ENCODE measurements at regions not wholly inside any gene's neighbourhood (a gene's known extent, or its start where the extent isn't known, plus 50 kb on each side); places are given as distances from the start of the nearest gene placed in this dataset.
A peak's percentile ranks its signal among the peaks of the same experiment; 100 is the strongest.

DNA sequence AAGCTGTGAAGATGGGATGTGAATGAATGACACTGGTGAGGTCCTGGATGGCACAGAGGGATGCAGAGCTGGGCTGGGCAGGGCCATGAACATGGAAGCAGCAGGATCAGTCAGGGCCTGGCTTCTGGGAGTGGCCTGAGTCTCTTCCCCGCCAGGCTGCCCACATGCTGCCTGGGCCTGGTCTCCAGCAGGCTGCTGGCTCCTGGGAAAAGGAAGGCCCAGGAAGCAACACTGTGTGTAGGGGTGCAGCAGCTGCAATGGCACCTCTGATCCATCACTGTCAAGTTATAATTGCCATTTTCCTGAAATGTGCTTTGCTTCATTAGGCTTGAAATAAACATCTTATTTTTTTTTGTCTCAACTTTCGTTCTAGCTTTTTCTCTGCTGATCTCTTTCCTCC is 260.2 kb upstream of the N4BP1 start:
- DNase-seq (ENCODE audit: low read depth, low spot score): no peak
- Histone ChIP-seq H3K9me3 (ENCODE audit: control insufficient read depth, insufficient read depth, low read length) (peaks cover 8% of the 10 kb centered on the region), H3K27ac (ENCODE audit: low read depth, low read length) (no peak overlapping the region), H3K4me3 (ENCODE audit: low read depth, low read length) (no peak overlapping the region), H3K27me3 (ENCODE audit: control insufficient read depth, insufficient read depth, low read length) (no peaks in the 10 kb centered on the region)
- ChIA-PET CTCF (no interaction called here), POLR2A (no interaction called here)
- TF ChIP-seq, protein P1, sequence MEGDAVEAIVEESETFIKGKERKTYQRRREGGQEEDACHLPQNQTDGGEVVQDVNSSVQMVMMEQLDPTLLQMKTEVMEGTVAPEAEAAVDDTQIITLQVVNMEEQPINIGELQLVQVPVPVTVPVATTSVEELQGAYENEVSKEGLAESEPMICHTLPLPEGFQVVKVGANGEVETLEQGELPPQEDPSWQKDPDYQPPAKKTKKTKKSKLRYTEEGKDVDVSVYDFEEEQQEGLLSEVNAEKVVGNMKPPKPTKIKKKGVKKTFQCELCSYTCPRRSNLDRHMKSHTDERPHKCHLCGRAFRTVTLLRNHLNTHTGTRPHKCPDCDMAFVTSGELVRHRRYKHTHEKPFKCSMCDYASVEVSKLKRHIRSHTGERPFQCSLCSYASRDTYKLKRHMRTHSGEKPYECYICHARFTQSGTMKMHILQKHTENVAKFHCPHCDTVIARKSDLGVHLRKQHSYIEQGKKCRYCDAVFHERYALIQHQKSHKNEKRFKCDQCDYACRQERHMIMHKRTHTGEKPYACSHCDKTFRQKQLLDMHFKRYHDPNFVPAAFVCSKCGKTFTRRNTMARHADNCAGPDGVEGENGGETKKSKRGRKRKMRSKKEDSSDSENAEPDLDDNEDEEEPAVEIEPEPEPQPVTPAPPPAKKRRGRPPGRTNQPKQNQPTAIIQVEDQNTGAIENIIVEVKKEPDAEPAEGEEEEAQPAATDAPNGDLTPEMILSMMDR (IDR thresholded peaks at IDR 0.05; ENCODE audit: low read depth, low read length): no peak

DNA sequence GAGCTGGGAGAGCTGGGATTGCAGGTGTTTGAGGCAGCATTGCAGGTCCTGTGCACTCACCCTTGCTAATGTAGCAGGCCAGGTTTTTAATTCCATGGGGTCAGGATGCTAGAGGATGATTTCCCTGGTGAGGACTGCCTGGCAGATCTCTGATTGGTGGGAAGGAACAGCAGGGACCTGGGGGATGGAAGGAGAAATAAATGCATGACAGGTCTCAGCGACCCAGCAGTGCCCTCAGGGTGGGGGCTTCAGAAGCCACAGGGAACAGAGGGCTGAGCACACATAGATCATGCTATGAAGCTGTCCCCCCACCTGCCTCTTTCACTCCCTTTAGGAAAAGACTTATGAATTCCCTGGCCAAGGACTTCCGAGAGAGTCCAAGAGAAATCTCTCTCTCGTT is 255.5 kb upstream of the N4BP1 start:
- H3K27me3 ChIP-seq (ENCODE audit: control insufficient read depth, insufficient read depth, low read length): no peaks in the 10 kb centered on the region
- TF ChIP-seq, protein P1 (IDR thresholded peaks at IDR 0.05; ENCODE audit: low read depth, low read length): no peak
- DNase-seq (ENCODE audit: low read depth, low spot score): no peak
- peaks cover 8% of the 10 kb centered on the region for H3K9me3 ChIP-seq (ENCODE audit: control insufficient read depth, insufficient read depth, low read length)
- no peak overlapping the region for H3K27ac ChIP-seq (ENCODE audit: low read depth, low read length)
- CTCF ChIA-PET: no interaction called here
- H3K4me3 ChIP-seq (ENCODE audit: low read depth, low read length): no peak overlapping the region
- POLR2A ChIA-PET: no interaction called here

DNA sequence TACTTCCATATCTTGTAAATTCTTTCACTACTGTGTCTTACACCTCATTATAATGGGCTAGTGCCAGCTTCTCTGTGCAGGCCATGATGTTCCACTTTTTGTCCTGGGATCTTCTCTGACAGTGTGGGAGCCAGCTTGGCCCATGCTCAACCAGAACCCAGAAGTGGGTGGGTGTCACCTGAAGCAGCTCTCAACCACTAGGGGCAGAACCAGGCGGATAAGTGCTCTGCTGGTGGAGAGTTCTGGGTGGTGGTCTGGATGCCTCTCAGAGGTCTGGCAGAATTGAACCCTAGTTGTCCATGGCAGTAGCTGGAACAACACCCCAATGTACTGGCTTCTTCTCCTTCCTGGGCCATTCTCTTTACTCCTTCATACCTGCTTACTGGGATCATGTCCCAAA is 254.1 kb upstream of the N4BP1 start:
- Histone ChIP-seq H3K4me3 (ENCODE audit: low read depth, low read length) (no peak overlapping the region), H3K27ac (ENCODE audit: low read depth, low read length) (no peak overlapping the region), H3K9me3 (ENCODE audit: control insufficient read depth, insufficient read depth, low read length) (peaks cover 6% of the 10 kb centered on the region; the same call in 1 of the 2 replicates), H3K27me3 (ENCODE audit: control insufficient read depth, insufficient read depth, low read length) (no peaks in the 10 kb centered on the region)
- POLR2A ChIA-PET: no interaction called here
- TF ChIP-seq, protein P1 (IDR thresholded peaks at IDR 0.05; ENCODE audit: low read depth, low read length): no peak
- no peak for DNase-seq (ENCODE audit: low read depth, low spot score)
- CTCF ChIA-PET: no interaction called here

DNA sequence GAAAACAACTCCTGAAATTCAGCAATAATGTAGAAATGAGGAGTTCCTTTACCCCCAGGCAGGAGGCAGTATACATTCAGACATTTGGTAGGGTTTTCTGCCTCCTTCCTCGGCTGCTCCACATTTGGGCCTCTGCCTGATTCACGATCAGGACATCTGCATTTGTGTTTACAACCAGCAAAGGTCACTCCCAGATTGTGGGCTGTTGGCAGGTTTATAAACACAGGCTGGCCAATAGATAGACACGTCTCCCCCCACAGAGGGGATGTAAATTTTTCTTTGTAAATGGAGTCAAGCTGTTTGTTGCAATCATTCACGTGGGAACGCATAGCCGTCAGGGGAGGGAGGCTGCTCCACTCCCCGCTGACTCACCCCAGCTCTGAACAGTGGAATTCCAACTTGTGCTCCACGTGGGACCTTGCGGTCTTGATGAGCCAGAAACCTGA is 252.1 kb upstream of the N4BP1 start:
- CTCF ChIA-PET: interaction anchor here (0.6 to 1.7 kb wide), 4 partner anchors 10 to 1308 kb away, joined by 3 to 5 read pairs (median 4); no protein-coding TSS in a partner anchor
- DNase-seq (ENCODE audit: low read depth, low spot score): peak; percentile 29

DNA sequence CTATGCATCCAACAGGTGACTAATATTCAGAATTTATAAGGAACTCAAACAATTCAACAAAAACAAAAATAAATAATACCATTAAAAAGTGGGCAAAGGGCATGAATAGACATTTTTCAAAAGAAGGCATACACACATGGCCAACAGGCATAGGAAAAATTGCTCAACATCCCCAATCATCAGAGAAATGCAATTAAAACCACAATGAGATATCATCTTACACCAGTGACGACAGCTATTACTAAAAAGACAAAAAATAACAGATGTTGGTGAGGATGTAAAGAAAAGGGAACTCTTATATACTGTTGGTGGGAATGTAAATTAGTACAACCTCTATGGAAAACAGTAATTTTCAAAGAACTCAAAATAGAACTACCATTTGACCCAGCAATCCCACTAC is 250.4 kb upstream of the N4BP1 start:
- ChIA-PET CTCF (no interaction called here), POLR2A (no interaction called here)
- TF ChIP-seq, protein P1 (IDR thresholded peaks at IDR 0.05; ENCODE audit: low read depth, low read length): no peak
- H3K9me3 ChIP-seq (ENCODE audit: control insufficient read depth, insufficient read depth, low read length): peaks cover 8% of the 10 kb centered on the region; the same call in 1 of the 2 replicates
- H3K27me3 ChIP-seq (ENCODE audit: control insufficient read depth, insufficient read depth, low read length): no peaks in the 10 kb centered on the region
- no peak overlapping the region for H3K27ac ChIP-seq (ENCODE audit: low read depth, low read length)
- DNase-seq (ENCODE audit: low read depth, low spot score): no peak
- H3K4me3 ChIP-seq (ENCODE audit: low read depth, low read length): no peak overlapping the region

More for the DNA sequence above, 252.1 kb upstream of the N4BP1 start:
- H3K4me3 ChIP-seq (ENCODE audit: low read depth, low read length): no peak overlapping the region
- TF ChIP-seq, protein P1 (IDR thresholded peaks at IDR 0.05; ENCODE audit: low read depth, low read length): peak; percentile 31
- peak overlapping the region; percentile 21 for H3K27ac ChIP-seq (ENCODE audit: low read depth, low read length)
- POLR2A ChIA-PET: no interaction called here
- peaks cover 8% of the 10 kb centered on the region; the same call in 1 of the 2 replicates for H3K9me3 ChIP-seq (ENCODE audit: control insufficient read depth, insufficient read depth, low read length)
- H3K27me3 ChIP-seq (ENCODE audit: control insufficient read depth, insufficient read depth, low read length): no peaks in the 10 kb centered on the region
